Liver (tissue), 3 donors: ENCODE measurements at regions not wholly inside any gene's neighbourhood (a gene's known extent, or its start where the extent isn't known, plus 50 kb on each side); places are given as distances from the start of the nearest gene placed in this dataset.

ENCODE experiments used
- EGR1 ChIP-seq, 2 donors: IDR thresholded peaks; 2 replicates each; pipeline ENCODE4 v1.6.1; 2016 to 2018; ENCODE audit warnings: antibody characterized with exemption in 2 of 2, low read depth in 2 of 2
- GABPA ChIP-seq, 2 donors: IDR thresholded peaks in 1 of 2; conservative IDR thresholded peaks in 1 of 2; 2 replicates each; pipeline ENCODE4 v1.6.1; 2016; ENCODE audit warnings: antibody characterized with exemption in 2 of 2, mild to moderate bottlenecking in 1 of 2, moderate library complexity in 1 of 2
- JUND ChIP-seq, 2 donors: IDR thresholded peaks; 2 replicates each; pipeline ENCODE4 v1.6.1; 2016; ENCODE audit warnings: antibody characterized with exemption in 2 of 2
- MAX ChIP-seq: IDR thresholded peaks from 2 replicates; pipeline ENCODE4 v1.6.1; 2016; ENCODE audit warnings: antibody characterized with exemption
- RAD21 ChIP-seq, 2 donors: IDR thresholded peaks; 2 replicates each; pipeline ENCODE4 v1.6.1; 2016; ENCODE audit warnings: antibody characterized with exemption in 2 of 2, mild to moderate bottlenecking in 2 of 2
- RXRA ChIP-seq, 2 donors: IDR thresholded peaks; 2 replicates each; pipeline ENCODE4 v1.6.1; 2017 to 2018; ENCODE audit warnings: antibody characterized with exemption in 2 of 2, mild to moderate bottlenecking in 1 of 2
- YY1 ChIP-seq: IDR thresholded peaks from 2 replicates; pipeline ENCODE4 v1.6.1; 2016; ENCODE audit warnings: antibody characterized with exemption, mild to moderate bottlenecking
- TF ChIP-seq, protein P1 (sequence below): fragments of 150-350 bp; IDR thresholded peaks from 2 replicates; pipeline ENCODE4 v1.5.1; 2017; ENCODE audit warnings: improper control_type of control experiment, low read depth, low read length; ENCODE audit not compliant: missing input control
- TF ChIP-seq, protein P2 (sequence below): IDR thresholded peaks from 2 replicates; pipeline ENCODE4 v1.6.1; 2016; ENCODE audit warnings: antibody characterized with exemption
- TF ChIP-seq, protein P3 (sequence below): IDR thresholded peaks from 2 replicates; pipeline ENCODE4 v1.6.1; 2016; ENCODE audit warnings: antibody characterized with exemption, mild to moderate bottlenecking
- donor health status: healthy.
- donor health status: healthy.

GRCh38 chr17:52389632-52390031 is 231.1 kb upstream of the CA10 start:
- TF ChIP-seq GABPA (IDR thresholded peaks at IDR 0.05 in 1 of 2, conservative IDR thresholded peaks at IDR 0.05 in 1 of 2) (no peak), RAD21 (IDR thresholded peaks at IDR 0.05) (no peak), MAX (no peak), YY1 (no peak), JUND (IDR thresholded peaks at IDR 0.05) (no peak), EGR1 (IDR thresholded peaks at IDR 0.05; ENCODE audit: low read depth in 2 of 2) (no peak), RXRA (IDR thresholded peaks at IDR 0.05) (no peak)
- TF ChIP-seq, protein P1, sequence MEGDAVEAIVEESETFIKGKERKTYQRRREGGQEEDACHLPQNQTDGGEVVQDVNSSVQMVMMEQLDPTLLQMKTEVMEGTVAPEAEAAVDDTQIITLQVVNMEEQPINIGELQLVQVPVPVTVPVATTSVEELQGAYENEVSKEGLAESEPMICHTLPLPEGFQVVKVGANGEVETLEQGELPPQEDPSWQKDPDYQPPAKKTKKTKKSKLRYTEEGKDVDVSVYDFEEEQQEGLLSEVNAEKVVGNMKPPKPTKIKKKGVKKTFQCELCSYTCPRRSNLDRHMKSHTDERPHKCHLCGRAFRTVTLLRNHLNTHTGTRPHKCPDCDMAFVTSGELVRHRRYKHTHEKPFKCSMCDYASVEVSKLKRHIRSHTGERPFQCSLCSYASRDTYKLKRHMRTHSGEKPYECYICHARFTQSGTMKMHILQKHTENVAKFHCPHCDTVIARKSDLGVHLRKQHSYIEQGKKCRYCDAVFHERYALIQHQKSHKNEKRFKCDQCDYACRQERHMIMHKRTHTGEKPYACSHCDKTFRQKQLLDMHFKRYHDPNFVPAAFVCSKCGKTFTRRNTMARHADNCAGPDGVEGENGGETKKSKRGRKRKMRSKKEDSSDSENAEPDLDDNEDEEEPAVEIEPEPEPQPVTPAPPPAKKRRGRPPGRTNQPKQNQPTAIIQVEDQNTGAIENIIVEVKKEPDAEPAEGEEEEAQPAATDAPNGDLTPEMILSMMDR: no peak
- TF ChIP-seq, protein P2, sequence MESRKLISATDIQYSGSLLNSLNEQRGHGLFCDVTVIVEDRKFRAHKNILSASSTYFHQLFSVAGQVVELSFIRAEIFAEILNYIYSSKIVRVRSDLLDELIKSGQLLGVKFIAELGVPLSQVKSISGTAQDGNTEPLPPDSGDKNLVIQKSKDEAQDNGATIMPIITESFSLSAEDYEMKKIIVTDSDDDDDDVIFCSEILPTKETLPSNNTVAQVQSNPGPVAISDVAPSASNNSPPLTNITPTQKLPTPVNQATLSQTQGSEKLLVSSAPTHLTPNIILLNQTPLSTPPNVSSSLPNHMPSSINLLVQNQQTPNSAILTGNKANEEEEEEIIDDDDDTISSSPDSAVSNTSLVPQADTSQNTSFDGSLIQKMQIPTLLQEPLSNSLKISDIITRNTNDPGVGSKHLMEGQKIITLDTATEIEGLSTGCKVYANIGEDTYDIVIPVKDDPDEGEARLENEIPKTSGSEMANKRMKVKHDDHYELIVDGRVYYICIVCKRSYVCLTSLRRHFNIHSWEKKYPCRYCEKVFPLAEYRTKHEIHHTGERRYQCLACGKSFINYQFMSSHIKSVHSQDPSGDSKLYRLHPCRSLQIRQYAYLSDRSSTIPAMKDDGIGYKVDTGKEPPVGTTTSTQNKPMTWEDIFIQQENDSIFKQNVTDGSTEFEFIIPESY: no peak
- TF ChIP-seq, protein P3, sequence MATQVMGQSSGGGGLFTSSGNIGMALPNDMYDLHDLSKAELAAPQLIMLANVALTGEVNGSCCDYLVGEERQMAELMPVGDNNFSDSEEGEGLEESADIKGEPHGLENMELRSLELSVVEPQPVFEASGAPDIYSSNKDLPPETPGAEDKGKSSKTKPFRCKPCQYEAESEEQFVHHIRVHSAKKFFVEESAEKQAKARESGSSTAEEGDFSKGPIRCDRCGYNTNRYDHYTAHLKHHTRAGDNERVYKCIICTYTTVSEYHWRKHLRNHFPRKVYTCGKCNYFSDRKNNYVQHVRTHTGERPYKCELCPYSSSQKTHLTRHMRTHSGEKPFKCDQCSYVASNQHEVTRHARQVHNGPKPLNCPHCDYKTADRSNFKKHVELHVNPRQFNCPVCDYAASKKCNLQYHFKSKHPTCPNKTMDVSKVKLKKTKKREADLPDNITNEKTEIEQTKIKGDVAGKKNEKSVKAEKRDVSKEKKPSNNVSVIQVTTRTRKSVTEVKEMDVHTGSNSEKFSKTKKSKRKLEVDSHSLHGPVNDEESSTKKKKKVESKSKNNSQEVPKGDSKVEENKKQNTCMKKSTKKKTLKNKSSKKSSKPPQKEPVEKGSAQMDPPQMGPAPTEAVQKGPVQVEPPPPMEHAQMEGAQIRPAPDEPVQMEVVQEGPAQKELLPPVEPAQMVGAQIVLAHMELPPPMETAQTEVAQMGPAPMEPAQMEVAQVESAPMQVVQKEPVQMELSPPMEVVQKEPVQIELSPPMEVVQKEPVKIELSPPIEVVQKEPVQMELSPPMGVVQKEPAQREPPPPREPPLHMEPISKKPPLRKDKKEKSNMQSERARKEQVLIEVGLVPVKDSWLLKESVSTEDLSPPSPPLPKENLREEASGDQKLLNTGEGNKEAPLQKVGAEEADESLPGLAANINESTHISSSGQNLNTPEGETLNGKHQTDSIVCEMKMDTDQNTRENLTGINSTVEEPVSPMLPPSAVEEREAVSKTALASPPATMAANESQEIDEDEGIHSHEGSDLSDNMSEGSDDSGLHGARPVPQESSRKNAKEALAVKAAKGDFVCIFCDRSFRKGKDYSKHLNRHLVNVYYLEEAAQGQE: no peak
